Panc1 (cell line): ENCODE measurements at regions not wholly inside any gene's neighbourhood (a gene's known extent, or its start where the extent isn't known, plus 50 kb on each side); places are given as distances from the start of the nearest gene placed in this dataset.

Experiments
- POLR2AphosphoS5 ChIP-seq: IDR thresholded peaks from 2 replicates; pipeline ENCODE4 v1.6.1; 2012; ENCODE audit warnings: mild to moderate bottlenecking, low read depth, low read length, moderate library complexity
- TF ChIP-seq, protein P1 (sequence below): fragments of 450-650 bp; IDR thresholded peaks from 2 replicates; pipeline ENCODE4 v1.5.1; 2017; ENCODE audit warnings: mild to moderate bottlenecking
- TF ChIP-seq, protein P2 (sequence below), 2 experiments: IDR thresholded peaks; 2 replicates each; pipeline ENCODE4 v1.6.1; 2011 to 2012; ENCODE audit warnings: low read depth in 2 of 2, control low read depth in 1 of 2, low read length in 1 of 2, mild to moderate bottlenecking in 1 of 2, moderate library complexity in 1 of 2; ENCODE audit not compliant: insufficient read depth in 1 of 2

DNA sequence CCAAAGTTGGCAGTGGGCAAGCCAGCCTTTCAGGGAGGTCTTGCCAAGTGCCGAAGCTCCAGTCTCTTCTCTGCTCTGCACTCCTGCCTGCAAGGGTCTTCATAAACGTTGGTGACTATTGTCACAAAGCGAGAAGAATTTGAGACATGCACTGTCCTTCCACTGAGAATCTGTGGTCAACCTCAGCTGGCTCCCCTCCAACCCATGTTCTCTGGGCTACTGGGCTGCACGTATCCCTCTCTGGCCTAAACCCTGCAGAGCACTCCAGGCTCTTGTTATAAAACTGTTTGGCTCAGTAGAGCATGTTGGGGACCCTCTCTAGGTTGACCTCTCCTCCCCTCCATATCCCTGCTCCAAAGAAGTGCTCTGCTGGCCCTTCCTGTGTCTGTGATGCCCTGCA lies 260.4 kb upstream of the NFE2L3 start:
- TF ChIP-seq, protein P1, sequence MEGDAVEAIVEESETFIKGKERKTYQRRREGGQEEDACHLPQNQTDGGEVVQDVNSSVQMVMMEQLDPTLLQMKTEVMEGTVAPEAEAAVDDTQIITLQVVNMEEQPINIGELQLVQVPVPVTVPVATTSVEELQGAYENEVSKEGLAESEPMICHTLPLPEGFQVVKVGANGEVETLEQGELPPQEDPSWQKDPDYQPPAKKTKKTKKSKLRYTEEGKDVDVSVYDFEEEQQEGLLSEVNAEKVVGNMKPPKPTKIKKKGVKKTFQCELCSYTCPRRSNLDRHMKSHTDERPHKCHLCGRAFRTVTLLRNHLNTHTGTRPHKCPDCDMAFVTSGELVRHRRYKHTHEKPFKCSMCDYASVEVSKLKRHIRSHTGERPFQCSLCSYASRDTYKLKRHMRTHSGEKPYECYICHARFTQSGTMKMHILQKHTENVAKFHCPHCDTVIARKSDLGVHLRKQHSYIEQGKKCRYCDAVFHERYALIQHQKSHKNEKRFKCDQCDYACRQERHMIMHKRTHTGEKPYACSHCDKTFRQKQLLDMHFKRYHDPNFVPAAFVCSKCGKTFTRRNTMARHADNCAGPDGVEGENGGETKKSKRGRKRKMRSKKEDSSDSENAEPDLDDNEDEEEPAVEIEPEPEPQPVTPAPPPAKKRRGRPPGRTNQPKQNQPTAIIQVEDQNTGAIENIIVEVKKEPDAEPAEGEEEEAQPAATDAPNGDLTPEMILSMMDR = no peak
- TF ChIP-seq, protein P2, sequence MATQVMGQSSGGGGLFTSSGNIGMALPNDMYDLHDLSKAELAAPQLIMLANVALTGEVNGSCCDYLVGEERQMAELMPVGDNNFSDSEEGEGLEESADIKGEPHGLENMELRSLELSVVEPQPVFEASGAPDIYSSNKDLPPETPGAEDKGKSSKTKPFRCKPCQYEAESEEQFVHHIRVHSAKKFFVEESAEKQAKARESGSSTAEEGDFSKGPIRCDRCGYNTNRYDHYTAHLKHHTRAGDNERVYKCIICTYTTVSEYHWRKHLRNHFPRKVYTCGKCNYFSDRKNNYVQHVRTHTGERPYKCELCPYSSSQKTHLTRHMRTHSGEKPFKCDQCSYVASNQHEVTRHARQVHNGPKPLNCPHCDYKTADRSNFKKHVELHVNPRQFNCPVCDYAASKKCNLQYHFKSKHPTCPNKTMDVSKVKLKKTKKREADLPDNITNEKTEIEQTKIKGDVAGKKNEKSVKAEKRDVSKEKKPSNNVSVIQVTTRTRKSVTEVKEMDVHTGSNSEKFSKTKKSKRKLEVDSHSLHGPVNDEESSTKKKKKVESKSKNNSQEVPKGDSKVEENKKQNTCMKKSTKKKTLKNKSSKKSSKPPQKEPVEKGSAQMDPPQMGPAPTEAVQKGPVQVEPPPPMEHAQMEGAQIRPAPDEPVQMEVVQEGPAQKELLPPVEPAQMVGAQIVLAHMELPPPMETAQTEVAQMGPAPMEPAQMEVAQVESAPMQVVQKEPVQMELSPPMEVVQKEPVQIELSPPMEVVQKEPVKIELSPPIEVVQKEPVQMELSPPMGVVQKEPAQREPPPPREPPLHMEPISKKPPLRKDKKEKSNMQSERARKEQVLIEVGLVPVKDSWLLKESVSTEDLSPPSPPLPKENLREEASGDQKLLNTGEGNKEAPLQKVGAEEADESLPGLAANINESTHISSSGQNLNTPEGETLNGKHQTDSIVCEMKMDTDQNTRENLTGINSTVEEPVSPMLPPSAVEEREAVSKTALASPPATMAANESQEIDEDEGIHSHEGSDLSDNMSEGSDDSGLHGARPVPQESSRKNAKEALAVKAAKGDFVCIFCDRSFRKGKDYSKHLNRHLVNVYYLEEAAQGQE (IDR thresholded peaks at IDR 0.05; ENCODE audit: insufficient read depth in 1 of 2, low read depth in 2 of 2, low read length in 1 of 2) = no peak
- no peak for TF ChIP-seq POLR2AphosphoS5
